HEK293T (cell line): ENCODE measurements at regions not wholly inside any gene's neighbourhood (a gene's known extent, or its start where the extent isn't known, plus 50 kb on each side); places are given as distances from the start of the nearest gene placed in this dataset.

ENCODE experiments used
- ARNT ChIP-seq: fragments of 450-650 bp; IDR thresholded peaks from 2 replicates; pipeline ENCODE4 v1.6.1; 2017; ENCODE audit warnings: mild to moderate bottlenecking
- BHLHE40 ChIP-seq: fragments of 450-650 bp; IDR thresholded peaks from 2 replicates; pipeline ENCODE4 v1.6.1; 2016; ENCODE audit warnings: mild to moderate bottlenecking, moderate library complexity, borderline replicate concordance
- ELF4 ChIP-seq: fragments of 450-650 bp; IDR thresholded peaks from 2 replicates; pipeline ENCODE4 v1.6.1; 2017; ENCODE audit warnings: antibody characterized with exemption
- FOXA1 ChIP-seq: fragments of 450-650 bp; IDR thresholded peaks from 2 replicates; pipeline ENCODE4 v1.6.1; 2016; ENCODE audit warnings: mild to moderate bottlenecking
- FOXM1 ChIP-seq: fragments of 450-650 bp; IDR thresholded peaks from 2 replicates; pipeline ENCODE4 v1.6.1; 2017; ENCODE audit warnings: mild to moderate bottlenecking, borderline replicate concordance
- HDGF ChIP-seq: fragments of 450-650 bp; IDR thresholded peaks from 2 replicates; pipeline ENCODE4 v1.6.1; 2017; ENCODE audit warnings: antibody characterized with exemption, borderline replicate concordance
- LEF1 ChIP-seq: fragments of 450-650 bp; IDR thresholded peaks from 2 replicates; pipeline ENCODE4 v1.6.1; 2017; ENCODE audit warnings: mild to moderate bottlenecking, borderline replicate concordance
- SP1 ChIP-seq: fragments of 450-650 bp; IDR thresholded peaks from 2 replicates; pipeline ENCODE4 v1.6.1; 2017
- SUZ12 ChIP-seq: fragments of 450-650 bp; IDR thresholded peaks from 2 replicates; pipeline ENCODE4 v1.6.1; 2016; ENCODE audit warnings: mild to moderate bottlenecking
- TARDBP ChIP-seq: fragments of 450-650 bp; IDR thresholded peaks from 2 replicates; pipeline ENCODE4 v1.6.1; 2016
- TF ChIP-seq, protein P1 (sequence below): fragments of 450-650 bp; IDR thresholded peaks from 2 replicates; pipeline ENCODE4 v1.6.1; 2016

DNA sequence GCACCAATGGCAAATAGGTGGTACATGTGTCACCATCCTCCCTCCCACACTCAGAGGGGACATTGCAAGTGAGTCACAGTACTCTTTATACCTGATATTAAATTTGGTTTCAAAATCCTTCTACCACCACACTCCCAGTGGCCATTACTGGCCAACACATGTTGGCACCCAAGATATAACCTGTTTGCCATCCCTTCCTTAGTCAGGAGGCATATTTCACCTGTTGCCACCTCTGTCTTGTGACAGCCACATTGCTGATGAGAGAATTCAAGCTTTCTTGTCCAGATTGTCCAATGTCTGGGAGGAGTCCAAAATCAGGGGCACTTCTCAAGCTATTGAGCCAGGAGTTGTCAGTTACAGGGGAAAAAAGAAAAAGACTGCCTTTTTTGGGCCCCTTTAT is 80.2 kb upstream of the WWC1 start:
- TF ChIP-seq TARDBP (no peak), FOXA1 (no peak), FOXM1 (no peak), HDGF (no peak), SP1 (no peak), LEF1 (no peak), ELF4 (no peak), BHLHE40 (no peak), ARNT (no peak), SUZ12 (no peak)
- TF ChIP-seq, protein P1, sequence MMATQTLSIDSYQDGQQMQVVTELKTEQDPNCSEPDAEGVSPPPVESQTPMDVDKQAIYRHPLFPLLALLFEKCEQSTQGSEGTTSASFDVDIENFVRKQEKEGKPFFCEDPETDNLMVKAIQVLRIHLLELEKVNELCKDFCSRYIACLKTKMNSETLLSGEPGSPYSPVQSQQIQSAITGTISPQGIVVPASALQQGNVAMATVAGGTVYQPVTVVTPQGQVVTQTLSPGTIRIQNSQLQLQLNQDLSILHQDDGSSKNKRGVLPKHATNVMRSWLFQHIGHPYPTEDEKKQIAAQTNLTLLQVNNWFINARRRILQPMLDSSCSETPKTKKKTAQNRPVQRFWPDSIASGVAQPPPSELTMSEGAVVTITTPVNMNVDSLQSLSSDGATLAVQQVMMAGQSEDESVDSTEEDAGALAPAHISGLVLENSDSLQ: no peak
